Ramos (cell line): ENCODE measurements at regions not wholly inside any gene's neighbourhood (a gene's known extent, or its start where the extent isn't known, plus 50 kb on each side); places are given as distances from the start of the nearest gene placed in this dataset.

Experiments
- in situ Hi-C: fragments of 300-500 bp; cut with MboI; formaldehyde crosslinking; loops from one replicate; pipeline ENCODE4 v1.14.3; 2022; ENCODE audit warnings: low sequenced_read_pairs; ENCODE audit not compliant: unreplicated experiment

- in situ Hi-C loops = loop anchor here (10.0 kb wide), 1 partner anchor 373 kb away; no protein-coding TSS in a partner anchor
These were observed 50.3 kb upstream of the TCF12 start for GRCh38 chr15:56868170-56868569.

GRCh38 chr15:56866803-56867202, 51.6 kb upstream of the TCF12 start:
- in situ Hi-C loops = loop anchor here (10.0 kb wide), 1 partner anchor 372 kb away; no protein-coding TSS in a partner anchor

- in situ Hi-C loops = no loop called here
These were observed 60.6 kb upstream of the TCF12 start for GRCh38 chr15:56857828-56858227.

- in situ Hi-C loops = no loop called here
These were observed 61.5 kb upstream of the TCF12 start for GRCh38 chr15:56856934-56857333.

- in situ Hi-C loops = no loop called here
These were observed 73.6 kb upstream of the TCF12 start for GRCh38 chr15:56844892-56845291.

GRCh38 chr15:56844471-56844870, 74.0 kb upstream of the TCF12 start:
- in situ Hi-C loops = no loop called here

- in situ Hi-C loops = no loop called here
These were observed 78.8 kb upstream of the TCF12 start for GRCh38 chr15:56839641-56840040.

GRCh38 chr15:56839099-56839498, 79.3 kb upstream of the TCF12 start:
- in situ Hi-C loops = no loop called here

GRCh38 chr15:56838085-56838484, 80.4 kb upstream of the TCF12 start:
- in situ Hi-C loops = no loop called here

- in situ Hi-C loops = no loop called here
These were observed 81.2 kb upstream of the TCF12 start for GRCh38 chr15:56837273-56837672.

GRCh38 chr15:56835718-56836171, 82.7 kb upstream of the TCF12 start:
- in situ Hi-C loops = no loop called here

- in situ Hi-C loops = no loop called here
These were observed 86.3 kb upstream of the TCF12 start for GRCh38 chr15:56832125-56832524.

- in situ Hi-C loops = no loop called here
These were observed 86.9 kb upstream of the TCF12 start for GRCh38 chr15:56831467-56832005.

GRCh38 chr15:56824175-56824574, 90.9 kb upstream of the ZNF280D start:
- in situ Hi-C loops = no loop called here

- in situ Hi-C loops = no loop called here
These were observed 88.6 kb upstream of the ZNF280D start for GRCh38 chr15:56821721-56822425.

- in situ Hi-C loops = no loop called here
These were observed 87.0 kb upstream of the ZNF280D start for GRCh38 chr15:56820333-56820732.

- in situ Hi-C loops = no loop called here
These were observed 84.2 kb upstream of the ZNF280D start for GRCh38 chr15:56817321-56818080.

- in situ Hi-C loops = no loop called here
These were observed 83.5 kb upstream of the ZNF280D start for GRCh38 chr15:56816781-56817180.

GRCh38 chr15:56815247-56815646, 81.9 kb upstream of the ZNF280D start:
- in situ Hi-C loops = no loop called here

- in situ Hi-C loops = no loop called here
These were observed 81.1 kb upstream of the ZNF280D start for GRCh38 chr15:56814429-56814828.

- in situ Hi-C loops = no loop called here
These were observed 80.7 kb upstream of the ZNF280D start for GRCh38 chr15:56813995-56814394.
